ENCODE measurements at regions not wholly inside any gene's neighbourhood (a gene's known extent, or its start where the extent isn't known, plus 50 kb on each side); places are given as distances from the start of the nearest gene placed in this dataset.

DNA sequence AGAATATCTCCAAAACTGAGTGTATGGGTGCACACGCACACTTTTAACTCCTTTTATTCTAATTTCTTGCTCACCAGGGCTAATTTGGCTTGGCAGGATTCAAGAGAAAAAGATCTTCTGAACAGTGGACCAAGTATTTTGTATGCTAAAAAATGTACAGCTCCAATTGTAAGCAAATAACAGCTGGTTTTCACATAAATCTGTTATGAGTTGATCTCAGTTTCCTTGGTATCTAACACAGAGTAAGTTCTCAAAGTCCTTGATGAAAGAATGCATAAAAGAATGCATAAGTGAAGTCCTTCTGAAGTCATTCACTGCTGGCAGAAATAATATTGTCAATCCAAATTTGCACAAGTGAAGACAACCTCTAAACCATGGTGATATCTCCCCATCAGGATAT is 213.0 kb downstream of the OMA1 start:
- H3K4me3 ChIP-seq (ENCODE audit: low read depth, low read length) = no peak overlapping the region
- DNase-seq (ENCODE audit: low read depth) = no peak
- no peak for TF ChIP-seq CTCF (IDR thresholded peaks at IDR 0.05; ENCODE audit: low read depth, low read length, missing control alignments)

- TF ChIP-seq CTCF (IDR thresholded peaks at IDR 0.05; ENCODE audit: low read depth, low read length, missing control alignments) = no peak
- DNase-seq (ENCODE audit: low read depth) = no peak
- H3K4me3 ChIP-seq (ENCODE audit: low read depth, low read length) = no peak overlapping the region
Observed at GRCh38 chr1:58331156-58331555, 215.4 kb downstream of the OMA1 start.

DNA sequence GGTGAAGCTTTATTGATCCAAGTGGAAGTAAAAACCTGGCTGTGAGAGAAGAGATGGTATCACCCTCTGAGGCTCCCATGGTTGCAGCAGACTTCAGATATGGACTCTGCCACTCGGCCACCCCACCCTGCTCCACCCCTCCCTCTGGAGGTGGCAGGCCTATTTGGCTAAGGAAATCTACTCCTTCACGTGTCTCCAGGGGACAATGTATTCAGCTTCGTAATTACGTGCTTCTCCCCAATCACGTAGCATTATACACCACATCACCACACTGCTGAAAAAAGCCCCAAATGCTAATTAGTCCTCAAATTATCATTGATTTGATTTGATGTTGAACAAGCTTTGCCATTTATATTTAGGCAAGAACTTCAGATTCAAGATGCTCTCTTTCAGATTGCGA is 220.7 kb downstream of the OMA1 start:
- no peak for DNase-seq (ENCODE audit: low read depth)
- H3K4me3 ChIP-seq (ENCODE audit: low read depth, low read length) = no peak overlapping the region
- TF ChIP-seq CTCF (IDR thresholded peaks at IDR 0.05; ENCODE audit: low read depth, low read length, missing control alignments) = no peak

DNA sequence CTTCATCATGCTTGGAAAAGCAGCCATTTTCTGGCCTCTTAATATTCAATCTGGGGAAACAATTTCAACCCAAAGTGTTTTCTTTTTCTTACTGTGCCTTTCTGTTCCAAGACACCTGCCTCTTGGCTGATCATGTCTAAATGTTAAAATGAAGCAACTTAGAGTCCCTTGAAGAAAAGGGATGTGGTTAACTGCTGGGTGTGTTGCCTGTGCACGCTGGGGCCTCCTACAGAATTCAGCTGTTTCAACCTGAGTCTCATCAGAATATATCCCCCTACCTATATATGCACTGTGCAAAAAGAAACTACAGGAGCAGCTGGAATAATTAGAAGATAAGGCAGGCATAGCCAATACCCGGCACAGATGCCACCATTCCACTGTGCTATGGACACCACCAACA is 222.0 kb downstream of the OMA1 start:
- no peak for DNase-seq (ENCODE audit: low read depth)
- TF ChIP-seq CTCF (IDR thresholded peaks at IDR 0.05; ENCODE audit: low read depth, low read length, missing control alignments) = no peak
- no peak overlapping the region for H3K4me3 ChIP-seq (ENCODE audit: low read depth, low read length)

DNA sequence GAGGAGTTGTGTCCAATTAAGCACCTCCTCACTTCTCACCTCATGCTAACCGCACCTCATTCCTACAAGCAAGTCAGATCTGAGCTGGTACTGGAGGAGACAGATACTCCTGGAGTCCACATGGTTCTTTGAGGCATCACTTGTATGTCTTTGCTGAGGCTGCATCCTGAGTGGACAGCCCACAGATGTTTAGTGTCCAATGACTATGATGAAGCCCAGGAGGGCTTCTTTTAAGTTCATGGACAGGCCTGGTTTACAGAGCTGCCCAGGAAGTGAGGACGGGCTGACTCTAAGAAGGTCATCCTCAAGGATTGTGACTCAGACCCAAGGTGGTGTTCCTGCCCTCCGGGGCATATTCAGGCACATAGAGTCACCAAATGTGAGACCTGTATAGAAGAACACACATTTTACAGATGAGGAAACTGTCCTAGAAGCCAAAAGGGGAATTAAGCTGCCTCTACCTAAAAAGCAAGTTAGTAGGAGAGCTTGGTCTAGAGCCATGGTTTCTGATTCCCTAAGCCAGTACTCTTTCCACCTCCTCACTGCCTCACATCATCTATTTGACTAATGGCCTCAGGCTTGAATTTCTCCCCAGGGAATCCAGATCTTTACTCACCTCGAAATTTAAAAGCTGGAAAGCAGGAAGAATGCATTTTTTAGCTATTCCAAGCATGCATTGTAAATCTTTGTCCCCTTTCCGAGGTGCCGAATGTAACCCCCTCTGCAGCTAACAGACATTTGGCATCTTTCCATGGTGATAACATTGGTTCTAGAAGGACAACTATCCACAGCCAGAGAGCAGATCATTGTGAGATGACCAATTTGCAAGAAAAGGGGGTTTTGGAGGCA is 228.1 kb downstream of the OMA1 start:
- no peak for TF ChIP-seq CTCF (IDR thresholded peaks at IDR 0.05; ENCODE audit: low read depth, low read length, missing control alignments)

GRCh38 chr1:58317694-58318093 is 228.8 kb downstream of the OMA1 start:
- H3K4me3 ChIP-seq (ENCODE audit: low read depth, low read length) = no peak overlapping the region
- DNase-seq (ENCODE audit: low read depth) = no peak
- no peak for TF ChIP-seq CTCF (IDR thresholded peaks at IDR 0.05; ENCODE audit: low read depth, low read length, missing control alignments)

More for the DNA sequence above, 228.1 kb downstream of the OMA1 start:
- no peak for DNase-seq (ENCODE audit: low read depth)
- H3K4me3 ChIP-seq (ENCODE audit: low read depth, low read length) = no peak overlapping the region

DNA sequence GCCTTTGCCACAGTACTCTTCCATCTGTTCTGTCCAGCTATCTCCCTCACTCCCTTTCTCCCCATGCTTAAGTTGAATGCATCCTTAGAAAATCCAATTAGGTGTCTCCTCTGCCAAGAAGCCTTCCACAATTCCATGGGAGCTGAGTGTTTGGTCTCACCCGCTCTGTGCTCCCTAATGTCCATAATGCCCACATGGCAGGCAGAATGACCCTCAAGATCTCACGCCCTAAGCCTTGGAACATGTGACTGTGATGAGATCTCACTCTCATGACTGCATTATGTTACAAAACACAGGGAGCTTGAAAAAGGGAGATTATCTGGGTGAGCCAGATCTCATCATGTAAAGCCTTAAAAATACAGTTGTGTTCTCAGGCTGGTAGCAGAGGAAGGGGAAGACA is 229.4 kb downstream of the OMA1 start:
- H3K4me3 ChIP-seq (ENCODE audit: low read depth, low read length) = no peak overlapping the region
- TF ChIP-seq CTCF (IDR thresholded peaks at IDR 0.05; ENCODE audit: low read depth, low read length, missing control alignments) = no peak
- DNase-seq (ENCODE audit: low read depth) = no peak

Measured in GM12864 (cell line).